Panc1 (cell line): ENCODE measurements at regions not wholly inside any gene's neighbourhood (a gene's known extent, or its start where the extent isn't known, plus 50 kb on each side); places are given as distances from the start of the nearest gene placed in this dataset.

Experiments used
- CTCF ChIP-seq: fragments of 450-650 bp; IDR thresholded peaks from 2 replicates; pipeline ENCODE4 v1.5.1; 2017; ENCODE audit warnings: mild to moderate bottlenecking
- TF ChIP-seq, protein P1 (sequence below), 2 experiments: IDR thresholded peaks; 2 replicates each; pipeline ENCODE4 v1.6.1; 2011 to 2012; ENCODE audit warnings: low read depth in 2 of 2, control low read depth in 1 of 2, low read length in 1 of 2, mild to moderate bottlenecking in 1 of 2, moderate library complexity in 1 of 2; ENCODE audit not compliant: insufficient read depth in 1 of 2

DNA sequence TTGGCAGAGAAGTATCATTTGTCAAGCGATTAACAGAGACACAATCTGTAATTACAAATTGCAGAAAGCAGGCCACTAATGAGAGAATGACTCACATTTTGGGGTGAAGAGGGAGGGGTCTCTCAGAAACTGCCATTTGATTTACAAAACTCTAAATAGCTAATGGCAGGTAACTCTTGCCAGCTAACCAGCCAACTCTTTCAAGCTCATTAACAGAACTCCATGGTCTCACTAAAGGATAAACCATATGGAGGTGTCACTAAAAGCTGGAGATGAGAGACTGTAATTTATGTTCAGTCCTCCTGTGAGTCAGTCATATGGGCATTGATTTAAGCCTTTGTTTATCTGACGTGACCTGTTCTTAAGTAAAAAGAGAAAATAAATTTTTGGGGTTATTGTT lies 336.4 kb downstream of the FOXG1 start:
- no peak for TF ChIP-seq CTCF
- TF ChIP-seq, protein P1, sequence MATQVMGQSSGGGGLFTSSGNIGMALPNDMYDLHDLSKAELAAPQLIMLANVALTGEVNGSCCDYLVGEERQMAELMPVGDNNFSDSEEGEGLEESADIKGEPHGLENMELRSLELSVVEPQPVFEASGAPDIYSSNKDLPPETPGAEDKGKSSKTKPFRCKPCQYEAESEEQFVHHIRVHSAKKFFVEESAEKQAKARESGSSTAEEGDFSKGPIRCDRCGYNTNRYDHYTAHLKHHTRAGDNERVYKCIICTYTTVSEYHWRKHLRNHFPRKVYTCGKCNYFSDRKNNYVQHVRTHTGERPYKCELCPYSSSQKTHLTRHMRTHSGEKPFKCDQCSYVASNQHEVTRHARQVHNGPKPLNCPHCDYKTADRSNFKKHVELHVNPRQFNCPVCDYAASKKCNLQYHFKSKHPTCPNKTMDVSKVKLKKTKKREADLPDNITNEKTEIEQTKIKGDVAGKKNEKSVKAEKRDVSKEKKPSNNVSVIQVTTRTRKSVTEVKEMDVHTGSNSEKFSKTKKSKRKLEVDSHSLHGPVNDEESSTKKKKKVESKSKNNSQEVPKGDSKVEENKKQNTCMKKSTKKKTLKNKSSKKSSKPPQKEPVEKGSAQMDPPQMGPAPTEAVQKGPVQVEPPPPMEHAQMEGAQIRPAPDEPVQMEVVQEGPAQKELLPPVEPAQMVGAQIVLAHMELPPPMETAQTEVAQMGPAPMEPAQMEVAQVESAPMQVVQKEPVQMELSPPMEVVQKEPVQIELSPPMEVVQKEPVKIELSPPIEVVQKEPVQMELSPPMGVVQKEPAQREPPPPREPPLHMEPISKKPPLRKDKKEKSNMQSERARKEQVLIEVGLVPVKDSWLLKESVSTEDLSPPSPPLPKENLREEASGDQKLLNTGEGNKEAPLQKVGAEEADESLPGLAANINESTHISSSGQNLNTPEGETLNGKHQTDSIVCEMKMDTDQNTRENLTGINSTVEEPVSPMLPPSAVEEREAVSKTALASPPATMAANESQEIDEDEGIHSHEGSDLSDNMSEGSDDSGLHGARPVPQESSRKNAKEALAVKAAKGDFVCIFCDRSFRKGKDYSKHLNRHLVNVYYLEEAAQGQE (IDR thresholded peaks at IDR 0.05; ENCODE audit: insufficient read depth in 1 of 2, low read depth in 2 of 2, low read length in 1 of 2) = no peak
